Osteocyte (in vitro differentiated cells): ENCODE measurements at regions not wholly inside any gene's neighbourhood (a gene's known extent, or its start where the extent isn't known, plus 50 kb on each side); places are given as distances from the start of the nearest gene placed in this dataset.

ENCODE experiments used
- DNase-seq: peaks from one replicate; pipeline ENCODE4 v3.0.0; 2021; ENCODE audit warnings: mixed read lengths; ENCODE audit not compliant: unreplicated experiment; ENCODE audit errors: extremely low spot score
- H3K27ac Mint-ChIP-seq: one replicate; pipeline ENCODE4 v1.8.0; 2021; ENCODE audit warnings: mild to moderate bottlenecking, mixed read lengths; ENCODE audit not compliant: unreplicated experiment
- H3K27me3 Mint-ChIP-seq: one replicate; pipeline ENCODE4 v1.8.0; 2021; ENCODE audit warnings: mixed read lengths; ENCODE audit not compliant: unreplicated experiment
- H3K36me3 Mint-ChIP-seq: one replicate; pipeline ENCODE4 v1.8.0; 2021; ENCODE audit warnings: mixed read lengths; ENCODE audit not compliant: unreplicated experiment
- H3K4me1 Mint-ChIP-seq: one replicate; pipeline ENCODE4 v1.8.0; 2021; ENCODE audit warnings: mixed read lengths; ENCODE audit not compliant: unreplicated experiment
- H3K4me3 Mint-ChIP-seq: one replicate; pipeline ENCODE4 v1.8.0; 2021; ENCODE audit warnings: mild to moderate bottlenecking, moderate library complexity, mixed read lengths; ENCODE audit not compliant: unreplicated experiment
- H3K9me3 Mint-ChIP-seq: one replicate; pipeline ENCODE4 v1.8.0; 2021; ENCODE audit warnings: mixed read lengths; ENCODE audit not compliant: unreplicated experiment
- CTCF ChIP-seq: fragments of 200-600 bp; sonication (generic); IDR thresholded peaks from 2 replicates; pipeline ENCODE4 v1.5.0; 2021; ENCODE audit warnings: antibody characterized with exemption, mild to moderate bottlenecking, moderate library complexity

- Mint-ChIP-seq H3K4me1 (no peaks in the 10 kb centered on the region), H3K9me3 (peaks cover 44% of the 10 kb centered on the region)
- no peak for TF ChIP-seq CTCF
Measured at GRCh38 chr12:130227641-130228040, 65.4 kb downstream of the FZD10 start.

GRCh38 chr12:130236446-130236845, 74.2 kb downstream of the FZD10 start:
- no peaks in the 10 kb centered on the region for H3K4me1 Mint-ChIP-seq
- H3K27ac Mint-ChIP-seq, result no peak overlapping the region
- peaks cover 2% of the 10 kb centered on the region for H3K36me3 Mint-ChIP-seq
- no peak for DNase-seq
- H3K4me3 Mint-ChIP-seq, result no peak overlapping the region
- TF ChIP-seq CTCF, result no peak
- peaks cover 20% of the 10 kb centered on the region for H3K9me3 Mint-ChIP-seq
- H3K27me3 Mint-ChIP-seq, result no peaks in the 10 kb centered on the region

More at GRCh38 chr12:130227641-130228040, 65.4 kb downstream of the FZD10 start:
- H3K27ac Mint-ChIP-seq, result no peak overlapping the region
- H3K27me3 Mint-ChIP-seq, result no peaks in the 10 kb centered on the region
- H3K36me3 Mint-ChIP-seq, result no peaks in the 10 kb centered on the region
- no peak for DNase-seq
- H3K4me3 Mint-ChIP-seq, result no peak overlapping the region

- no peaks in the 10 kb centered on the region for H3K36me3 Mint-ChIP-seq
- no peak for DNase-seq
- no peak overlapping the region for H3K4me3 Mint-ChIP-seq
- no peak for TF ChIP-seq CTCF
- H3K27ac Mint-ChIP-seq, result no peak overlapping the region
- no peaks in the 10 kb centered on the region for H3K4me1 Mint-ChIP-seq
- H3K27me3 Mint-ChIP-seq, result no peaks in the 10 kb centered on the region
- H3K9me3 Mint-ChIP-seq, result peaks cover 11% of the 10 kb centered on the region
Measured at GRCh38 chr12:130240831-130241590, 78.7 kb downstream of the FZD10 start.

GRCh38 chr12:130242506-130242905, 80.2 kb downstream of the FZD10 start:
- no peak overlapping the region for H3K27ac Mint-ChIP-seq
- H3K9me3 Mint-ChIP-seq, result peaks cover 13% of the 10 kb centered on the region
- no peaks in the 10 kb centered on the region for H3K4me1 Mint-ChIP-seq
- H3K27me3 Mint-ChIP-seq, result no peaks in the 10 kb centered on the region
- no peak for TF ChIP-seq CTCF
- no peak overlapping the region for H3K4me3 Mint-ChIP-seq
- DNase-seq, result no peak
- no peaks in the 10 kb centered on the region for H3K36me3 Mint-ChIP-seq

- no peak for DNase-seq
- no peak overlapping the region for H3K4me3 Mint-ChIP-seq
- no peaks in the 10 kb centered on the region for H3K27me3 Mint-ChIP-seq
- no peak overlapping the region for H3K27ac Mint-ChIP-seq
- no peaks in the 10 kb centered on the region for H3K4me1 Mint-ChIP-seq
- H3K36me3 Mint-ChIP-seq, result no peaks in the 10 kb centered on the region
- H3K9me3 Mint-ChIP-seq, result peaks cover 15% of the 10 kb centered on the region
- TF ChIP-seq CTCF, result no peak
Measured at GRCh38 chr12:130245251-130245650, 83.0 kb downstream of the FZD10 start.
